GM23248 (cell line): ENCODE measurements at regions not wholly inside any gene's neighbourhood (a gene's known extent, or its start where the extent isn't known, plus 50 kb on each side); places are given as distances from the start of the nearest gene placed in this dataset.

Source experiments
- DNase-seq: peaks from one replicate; pipeline ENCODE4 v3.0.0-alpha.2; 2015
- H2AFZ ChIP-seq: fragments of 200-600 bp; sonication (generic); 2 replicates; pipeline ENCODE4 v1.6.1; 2016; ENCODE audit warnings: antibody characterized with exemption
- H3F3A ChIP-seq: fragments of 200-600 bp; sonication (generic); 2 replicates; pipeline ENCODE4 v1.6.1; 2016; ENCODE audit warnings: mild to moderate bottlenecking, antibody characterized with exemption, mixed run types; ENCODE audit not compliant: insufficient read depth
- H3K27ac ChIP-seq: fragments of 200-600 bp; sonication (generic); 2 replicates; pipeline ENCODE4 v1.5.1; 2016; ENCODE audit warnings: mild to moderate bottlenecking
- H3K27me3 ChIP-seq: fragments of 200-600 bp; sonication (generic); replicated peaks from 2 replicates; pipeline ENCODE4 v1.6.1; 2016; ENCODE audit warnings: mild to moderate bottlenecking; ENCODE audit not compliant: insufficient read depth
- H3K36me3 ChIP-seq: fragments of 200-600 bp; sonication (generic); 2 replicates; pipeline ENCODE4 v1.6.1; 2016; ENCODE audit warnings: low read depth, mild to moderate bottlenecking
- H3K4me1 ChIP-seq: fragments of 200-600 bp; sonication (generic); 2 replicates; pipeline ENCODE4 v1.6.1; 2016; ENCODE audit warnings: mild to moderate bottlenecking; ENCODE audit not compliant: insufficient read depth
- H3K4me2 ChIP-seq: fragments of 200-600 bp; sonication (generic); one replicate; pipeline ENCODE4 v1.6.1; 2016; ENCODE audit warnings: mild to moderate bottlenecking; ENCODE audit not compliant: unreplicated experiment
- H3K4me3 ChIP-seq: fragments of 200-600 bp; sonication (generic); 2 replicates; pipeline ENCODE4 v1.5.1; 2016; ENCODE audit warnings: mild to moderate bottlenecking
- H3K79me2 ChIP-seq: fragments of 200-600 bp; sonication (generic); 2 replicates; pipeline ENCODE4 v1.6.1; 2016; ENCODE audit warnings: mild to moderate bottlenecking; ENCODE audit not compliant: insufficient read depth
- H3K9ac ChIP-seq: fragments of 200-600 bp; sonication (generic); 2 replicates; pipeline ENCODE4 v1.6.1; 2016; ENCODE audit warnings: mild to moderate bottlenecking
- H3K9me2 ChIP-seq: fragments of 200-600 bp; sonication (generic); 2 replicates; pipeline ENCODE4 v1.6.1; 2016; ENCODE audit warnings: mixed run types, mild to moderate bottlenecking, moderate library complexity; ENCODE audit not compliant: insufficient read depth
- H3K9me3 ChIP-seq: fragments of 200-600 bp; sonication (generic); one replicate; pipeline ENCODE4 v1.6.1; 2017; ENCODE audit warnings: low read depth
- H4K20me1 ChIP-seq: fragments of 200-600 bp; sonication (generic); 2 replicates; pipeline ENCODE4 v1.6.0; 2016; ENCODE audit not compliant: insufficient read depth
- EZH2 ChIP-seq: fragments of 200-600 bp; sonication (generic); IDR thresholded peaks from 2 replicates; pipeline ENCODE4 v1.6.1; 2018; ENCODE audit warnings: antibody characterized with exemption, mild to moderate bottlenecking; ENCODE audit not compliant: insufficient read depth, poor library complexity, severe bottlenecking
- EZH2phosphoT487 ChIP-seq: fragments of 200-600 bp; sonication (generic); IDR thresholded peaks from 2 replicates; pipeline ENCODE4 v1.6.1; 2018; ENCODE audit warnings: antibody characterized with exemption, moderate library complexity, mild to moderate bottlenecking, low read depth; ENCODE audit not compliant: insufficient read depth
- WGBS, 2 experiments: methylation state at CpG; one replicate each; pipeline ENCODE4 v1.1.6; 2015 to 2017; ENCODE audit warnings: low lambda C conversion rate in 2 of 2, low coverage in 1 of 2; ENCODE audit errors: missing lambda C conversion rate in 2 of 2; 5-methylcytosine and 5-hydroxymethylcytosine counted together
- in situ Hi-C: fragments of 300-500 bp; cut with MboI; formaldehyde crosslinking; loops from 2 replicates; pipeline ENCODE4 v1.15.0; 2020

DNA sequence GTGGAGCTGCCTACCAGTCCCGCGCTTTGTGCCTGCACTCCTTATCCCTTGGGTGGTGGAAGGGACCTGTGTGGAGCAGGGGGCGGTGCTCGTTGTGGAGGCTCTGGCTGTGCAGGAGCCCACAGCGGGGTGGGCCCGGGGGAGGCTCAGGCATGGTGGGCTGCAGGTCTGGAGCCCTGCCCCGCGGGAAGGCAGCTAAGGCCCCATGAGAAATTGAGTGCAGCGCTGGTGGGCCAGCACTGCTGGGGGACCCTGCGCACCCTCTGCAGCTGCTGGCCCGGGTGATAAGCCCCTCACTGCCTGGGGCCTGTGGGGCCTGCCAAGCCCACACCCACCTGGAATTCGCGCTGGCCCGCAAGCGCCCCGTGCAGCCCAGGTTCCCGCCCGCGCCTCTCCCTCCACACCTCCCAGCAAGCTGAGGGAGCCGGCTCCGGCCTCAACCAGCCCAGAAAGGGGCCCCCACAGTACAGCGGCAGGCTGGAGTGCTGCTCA is 859.6 kb upstream of the KCND2 start:
- in situ Hi-C loops = no loop called here
- no peak overlapping the region for H3K27ac ChIP-seq
- H4K20me1 ChIP-seq = no peaks in the 10 kb centered on the region
- TF ChIP-seq EZH2 (no peak), EZH2phosphoT487 (no peak)
- H3K9me3 ChIP-seq = no peaks in the 10 kb centered on the region
- H3K4me3 ChIP-seq = no peak overlapping the region
- H3K9ac ChIP-seq = no peak overlapping the region
- no peak for DNase-seq
- no peaks in the 10 kb centered on the region for H3K79me2 ChIP-seq
- H3F3A ChIP-seq = no peaks in the 10 kb centered on the region
- no peaks in the 10 kb centered on the region for H3K4me1 ChIP-seq
- no peaks in the 10 kb centered on the region for H3K36me3 ChIP-seq
- H3K27me3 ChIP-seq = no peaks in the 10 kb centered on the region
- H2AFZ ChIP-seq = no peak overlapping the region
- 75 to 81% methylated on average over 17 to 22 of the region's 22 CpGs for WGBS, 2 experiments
- H3K4me2 ChIP-seq = no peak overlapping the region
- no peaks in the 10 kb centered on the region for H3K9me2 ChIP-seq

DNA sequence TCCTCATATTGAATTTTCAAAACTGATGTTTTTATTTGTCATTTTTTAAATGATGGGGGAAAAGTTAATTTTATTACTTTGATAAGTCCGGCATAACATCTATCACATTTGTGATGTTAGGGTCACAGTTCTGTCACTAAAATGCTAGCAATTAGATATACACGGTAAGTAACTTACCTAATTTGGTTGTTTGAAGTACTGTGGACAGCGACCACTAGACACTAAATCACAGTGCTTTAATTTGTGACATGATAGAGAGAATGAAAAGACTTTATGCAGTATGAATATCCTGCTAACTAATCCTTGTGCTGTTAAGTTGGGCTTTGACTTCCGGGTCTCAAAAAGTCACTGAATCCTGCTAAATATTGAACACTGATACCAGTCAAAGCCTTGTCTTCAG is 857.3 kb upstream of the KCND2 start:
- H3K4me1 ChIP-seq = no peaks in the 10 kb centered on the region
- in situ Hi-C loops = no loop called here
- H3K27ac ChIP-seq = no peak overlapping the region
- H3K9ac ChIP-seq = no peak overlapping the region
- H3K36me3 ChIP-seq = no peaks in the 10 kb centered on the region
- H3K4me2 ChIP-seq = no peak overlapping the region
- no peaks in the 10 kb centered on the region for H3K27me3 ChIP-seq
- H2AFZ ChIP-seq = no peak overlapping the region
- no peaks in the 10 kb centered on the region for H3K9me2 ChIP-seq
- no peaks in the 10 kb centered on the region for H3K9me3 ChIP-seq
- H3K4me3 ChIP-seq = no peak overlapping the region
- H4K20me1 ChIP-seq = no peaks in the 10 kb centered on the region
- no peaks in the 10 kb centered on the region for H3F3A ChIP-seq
- H3K79me2 ChIP-seq = no peaks in the 10 kb centered on the region
- no peak for DNase-seq
- TF ChIP-seq EZH2 (no peak), EZH2phosphoT487 (no peak)
- 48 to 50% methylated on average over 4 of the region's 4 CpGs for WGBS, 2 experiments

DNA sequence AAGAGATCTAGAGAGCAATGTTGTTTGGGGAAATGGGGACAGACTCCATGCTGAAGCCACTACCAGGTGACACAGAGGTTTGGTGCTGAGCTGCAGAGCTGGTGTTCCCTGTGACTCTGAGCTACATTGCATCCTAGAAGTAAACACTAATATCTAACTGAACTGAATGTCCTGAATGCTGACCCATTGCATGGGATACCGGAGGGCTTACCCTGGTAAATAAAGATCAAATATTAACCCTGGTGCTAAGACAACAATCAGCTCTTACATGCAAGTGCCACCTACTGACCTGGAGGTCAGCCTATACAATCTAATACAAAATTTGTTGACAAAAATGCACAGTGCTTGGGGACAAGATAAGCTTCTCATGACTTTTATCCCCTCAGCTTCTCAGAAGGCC is 851.3 kb upstream of the KCND2 start:
- no peaks in the 10 kb centered on the region for H4K20me1 ChIP-seq
- H3K9me3 ChIP-seq = no peaks in the 10 kb centered on the region
- H3K4me1 ChIP-seq = no peaks in the 10 kb centered on the region
- H2AFZ ChIP-seq = no peak overlapping the region
- in situ Hi-C loops = no loop called here
- DNase-seq = no peak
- no peaks in the 10 kb centered on the region for H3K79me2 ChIP-seq
- no peak overlapping the region for H3K4me3 ChIP-seq
- no peak overlapping the region for H3K4me2 ChIP-seq
- no peak for TF ChIP-seq EZH2
- no peak overlapping the region for H3K9ac ChIP-seq
- 9 to 15% methylated on average over 1 of the region's 1 CpG for WGBS, 2 experiments
- H3K27ac ChIP-seq = no peak overlapping the region
- H3K36me3 ChIP-seq = no peaks in the 10 kb centered on the region
- H3K9me2 ChIP-seq = no peaks in the 10 kb centered on the region
- H3F3A ChIP-seq = no peaks in the 10 kb centered on the region
- no peaks in the 10 kb centered on the region for H3K27me3 ChIP-seq

DNA sequence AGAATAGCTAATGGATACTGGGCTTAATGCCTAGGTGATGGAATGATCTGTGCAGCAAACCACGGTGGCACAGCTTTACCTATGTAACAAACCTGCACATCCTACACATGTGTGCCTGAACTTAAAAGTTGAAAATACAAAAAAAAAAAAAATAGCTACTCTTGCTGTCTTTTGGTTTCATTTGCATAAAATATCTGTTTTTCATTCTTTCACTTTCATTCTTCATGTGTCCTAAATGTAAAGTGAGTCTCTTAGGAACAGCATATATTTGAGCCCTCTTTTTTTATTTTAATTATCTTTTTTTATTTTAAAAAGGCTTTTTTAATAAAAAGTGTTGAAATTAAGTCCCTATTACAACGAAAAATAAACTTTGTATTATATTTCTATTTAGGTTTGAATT is 836.1 kb upstream of the KCND2 start:
- Histone ChIP-seq H3K4me2 (no peak overlapping the region), H4K20me1 (no peaks in the 10 kb centered on the region), H3K36me3 (no peaks in the 10 kb centered on the region), H3K9ac (no peak overlapping the region), H3K9me3 (no peaks in the 10 kb centered on the region), H2AFZ (no peak overlapping the region), H3K79me2 (no peaks in the 10 kb centered on the region), H3F3A (no peaks in the 10 kb centered on the region), H3K4me3 (no peak overlapping the region), H3K9me2 (no peaks in the 10 kb centered on the region), H3K4me1 (no peaks in the 10 kb centered on the region), H3K27ac (no peak overlapping the region), H3K27me3 (no peaks in the 10 kb centered on the region)
- DNase-seq = no peak
- WGBS, 2 experiments = 13 to 23% methylated on average over 2 of the region's 2 CpGs
- TF ChIP-seq EZH2 = no peak
- no peak for TF ChIP-seq EZH2phosphoT487
- in situ Hi-C loops = no loop called here

DNA sequence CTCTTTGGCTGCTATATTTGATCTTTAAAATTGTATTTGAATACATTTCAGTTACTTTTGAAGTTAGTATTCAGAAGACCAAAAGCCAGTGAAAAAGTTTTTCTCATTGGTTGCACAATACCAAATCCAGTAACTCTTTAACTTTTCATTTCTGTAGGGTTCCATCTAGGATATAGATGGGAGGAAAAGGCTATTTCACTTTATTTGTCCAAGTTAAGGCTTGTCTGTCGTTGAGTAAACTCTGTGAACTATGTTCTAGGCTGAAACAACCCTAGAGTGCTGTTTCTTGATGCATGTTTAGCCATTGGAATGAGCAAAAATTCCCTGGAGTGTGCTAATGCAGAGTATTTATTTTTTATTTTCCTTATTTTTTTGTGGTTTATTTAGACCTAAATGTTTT is 834.7 kb upstream of the KCND2 start:
- Histone ChIP-seq H3K27ac (no peak overlapping the region), H3K9me3 (no peaks in the 10 kb centered on the region), H3K4me3 (no peak overlapping the region), H3K27me3 (no peaks in the 10 kb centered on the region), H3K4me2 (no peak overlapping the region), H3F3A (no peaks in the 10 kb centered on the region), H4K20me1 (no peaks in the 10 kb centered on the region), H2AFZ (no peak overlapping the region), H3K79me2 (no peaks in the 10 kb centered on the region), H3K9me2 (no peaks in the 10 kb centered on the region), H3K9ac (no peak overlapping the region), H3K36me3 (no peaks in the 10 kb centered on the region), H3K4me1 (no peaks in the 10 kb centered on the region)
- no peak for DNase-seq
- in situ Hi-C loops = no loop called here
- WGBS, 2 experiments = 0% methylated on average over 1 of the region's 1 CpG
- no peak for TF ChIP-seq EZH2
- no peak for TF ChIP-seq EZH2phosphoT487
